Ovary (tissue), 7 donors: ENCODE measurements at regions not wholly inside any gene's neighbourhood (a gene's known extent, or its start where the extent isn't known, plus 50 kb on each side); places are given as distances from the start of the nearest gene placed in this dataset.

ENCODE experiments used
- DNase-seq, 5 donors: peaks; one replicate each; pipeline ENCODE4 v3.0.0-alpha.2; 2019 to 2020
- H3K27ac ChIP-seq, 2 donors: fragments of 200-600 bp; one replicate each; pipeline versions ENCODE4 v1.5.1 to v1.8.0; 2019 to 2022
- H3K27me3 ChIP-seq: fragments of 200-600 bp; one replicate; pipeline ENCODE4 v1.8.0; 2022
- H3K36me3 ChIP-seq: fragments of 200-600 bp; sonication (generic); one replicate; pipeline ENCODE4 v1.5.1; 2019
- H3K4me1 ChIP-seq: one replicate; pipeline ENCODE4 v1.8.1; 2013; ENCODE audit warnings: mild to moderate bottlenecking, moderate library complexity; ENCODE audit not compliant: insufficient read depth
- H3K4me3 ChIP-seq: fragments of 200-600 bp; sonication (generic); one replicate; pipeline ENCODE4 v1.5.1; 2017
- H3K9me3 ChIP-seq, 2 donors: fragments of 200-600 bp in 1 of 2; sonication (generic) in 1 of 2; one replicate each; pipeline versions ENCODE4 v1.5.1 to v1.8.1; 2013 to 2019; ENCODE audit warnings: mild to moderate bottlenecking in 1 of 2, moderate library complexity in 1 of 2
- EP300 ChIP-seq: sonication (generic); formaldehyde crosslinking; IDR thresholded peaks from one replicate; pipeline ENCODE4 v1.6.1; 2017; ENCODE audit warnings: antibody characterized with exemption
- POLR2A ChIP-seq: fragments of 450-650 bp; IDR thresholded peaks from one replicate; pipeline ENCODE4 v1.6.1; 2017; ENCODE audit warnings: antibody characterized with exemption, mild to moderate bottlenecking, moderate library complexity
- WGBS, 3 donors: extraction: QIAGEN DNeasy Blood & Tissue Kit in 1 of 3; methylation state at CpG; one replicate each; pipeline versions ENCODE4 v1.1.5 to v1.1.7; 2013 to 2017; 5-methylcytosine and 5-hydroxymethylcytosine counted together
- intact Hi-C, 4 donors: fragments of 100-400 bp; cut with DNase I; formaldehyde crosslinking; loops; one replicate each; pipeline versions ENCODE4 v1.11.0 to v1.15.1; 2022 to 2023
- TF ChIP-seq, protein P1 (sequence below), 3 donors: fragments of 450-650 bp in 2 of 3; fragments of 200-600 bp in 1 of 3; IDR thresholded peaks; one replicate each; pipeline versions ENCODE4 v1.5.1 to v1.8.0; 2016 to 2022; ENCODE audit warnings: antibody characterized with exemption in 3 of 3, mild to moderate bottlenecking in 1 of 3
- donor health status: DM: no; HTN: no; CAD: no; lungs with moderate emphysema.
- donor health status: DM: no; HTN: no; CAD: no.
- donor health status: Bipolar disorder and iron deficiency.
- donor health status: DM: no; HTN: no; CAD: no.
- donor health status: DM: yes; HTN: yes; CAD: no.

GRCh38 chr16:16850274-16850673, 471.3 kb downstream of the NPIPA7 start:
- no peaks in the 10 kb centered on the region for H3K27me3 ChIP-seq
- no peak overlapping the region for H3K4me3 ChIP-seq
- no peaks in the 10 kb centered on the region for H3K4me1 ChIP-seq
- no peak overlapping the region for H3K27ac ChIP-seq
- intact Hi-C loops = no loop called here
- no peaks in the 10 kb centered on the region for H3K9me3 ChIP-seq
- no peak for TF ChIP-seq POLR2A
- TF ChIP-seq, protein P1, sequence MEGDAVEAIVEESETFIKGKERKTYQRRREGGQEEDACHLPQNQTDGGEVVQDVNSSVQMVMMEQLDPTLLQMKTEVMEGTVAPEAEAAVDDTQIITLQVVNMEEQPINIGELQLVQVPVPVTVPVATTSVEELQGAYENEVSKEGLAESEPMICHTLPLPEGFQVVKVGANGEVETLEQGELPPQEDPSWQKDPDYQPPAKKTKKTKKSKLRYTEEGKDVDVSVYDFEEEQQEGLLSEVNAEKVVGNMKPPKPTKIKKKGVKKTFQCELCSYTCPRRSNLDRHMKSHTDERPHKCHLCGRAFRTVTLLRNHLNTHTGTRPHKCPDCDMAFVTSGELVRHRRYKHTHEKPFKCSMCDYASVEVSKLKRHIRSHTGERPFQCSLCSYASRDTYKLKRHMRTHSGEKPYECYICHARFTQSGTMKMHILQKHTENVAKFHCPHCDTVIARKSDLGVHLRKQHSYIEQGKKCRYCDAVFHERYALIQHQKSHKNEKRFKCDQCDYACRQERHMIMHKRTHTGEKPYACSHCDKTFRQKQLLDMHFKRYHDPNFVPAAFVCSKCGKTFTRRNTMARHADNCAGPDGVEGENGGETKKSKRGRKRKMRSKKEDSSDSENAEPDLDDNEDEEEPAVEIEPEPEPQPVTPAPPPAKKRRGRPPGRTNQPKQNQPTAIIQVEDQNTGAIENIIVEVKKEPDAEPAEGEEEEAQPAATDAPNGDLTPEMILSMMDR (IDR thresholded peaks at IDR 0.05) = no peak
- TF ChIP-seq EP300 = no peak
- 63 to 77% (median 69%) methylated on average over 5 of the region's 5 CpGs for WGBS, 3 donors
- no peaks in the 10 kb centered on the region for H3K36me3 ChIP-seq
- DNase-seq = no peak

GRCh38 chr16:16857012-16857411, 478.1 kb downstream of the NPIPA7 start:
- Histone ChIP-seq H3K4me1 (no peaks in the 10 kb centered on the region), H3K9me3 (no peaks in the 10 kb centered on the region), H3K27me3 (no peaks in the 10 kb centered on the region), H3K27ac (no peak overlapping the region), H3K36me3 (no peaks in the 10 kb centered on the region), H3K4me3 (no peak overlapping the region)
- no peak for DNase-seq
- intact Hi-C loops = no loop called here
- WGBS, 3 donors = 0% methylated on average over 1 of the region's 1 CpG
- no peak for TF ChIP-seq EP300
- TF ChIP-seq, protein P1 (IDR thresholded peaks at IDR 0.05) = no peak
- TF ChIP-seq POLR2A = no peak

DNA sequence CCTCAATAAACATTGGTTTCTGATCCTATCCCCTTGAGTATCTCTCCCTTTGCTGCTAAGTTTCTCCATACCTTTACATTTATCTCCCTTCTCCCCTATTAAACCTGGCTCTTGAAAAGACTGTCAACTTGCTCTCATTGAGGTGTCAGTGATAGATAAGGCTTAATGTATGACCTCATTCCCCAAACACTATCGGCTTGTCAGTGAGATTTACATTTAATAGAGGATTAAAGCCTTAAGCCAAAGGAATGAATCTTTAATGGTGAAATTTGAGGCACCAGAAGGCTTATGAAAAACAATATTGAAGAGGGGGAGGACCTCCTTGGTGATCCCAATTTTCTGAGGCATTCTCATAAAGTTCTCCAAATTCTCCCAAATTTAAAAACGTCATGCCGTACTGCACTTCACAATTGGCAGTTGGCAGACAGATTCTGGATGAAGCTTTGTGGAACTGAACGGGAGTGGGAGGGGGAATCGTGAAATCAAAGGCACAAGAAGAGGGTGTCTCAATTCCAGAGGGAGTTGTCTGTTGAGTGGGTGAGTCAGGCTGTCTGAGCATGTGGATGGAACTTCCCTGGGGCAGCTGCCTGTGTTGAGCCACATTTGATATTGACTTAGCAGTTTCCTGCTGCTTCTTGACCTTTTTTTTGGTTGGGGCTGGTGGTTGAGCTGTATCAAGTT, 478.8 kb downstream of the NPIPA7 start:
- Histone ChIP-seq H3K9me3 (no peaks in the 10 kb centered on the region), H3K4me1 (no peaks in the 10 kb centered on the region), H3K36me3 (no peaks in the 10 kb centered on the region), H3K27me3 (no peaks in the 10 kb centered on the region), H3K27ac (no peak overlapping the region), H3K4me3 (no peak overlapping the region)
- intact Hi-C loops = no loop called here
- TF ChIP-seq, protein P1 (IDR thresholded peaks at IDR 0.05) = no peak
- no peak for TF ChIP-seq POLR2A
- no peak for TF ChIP-seq EP300
- 10 to 23% (median 12%) methylated on average over 5 of the region's 5 CpGs for WGBS, 3 donors
- no peak for DNase-seq

DNA sequence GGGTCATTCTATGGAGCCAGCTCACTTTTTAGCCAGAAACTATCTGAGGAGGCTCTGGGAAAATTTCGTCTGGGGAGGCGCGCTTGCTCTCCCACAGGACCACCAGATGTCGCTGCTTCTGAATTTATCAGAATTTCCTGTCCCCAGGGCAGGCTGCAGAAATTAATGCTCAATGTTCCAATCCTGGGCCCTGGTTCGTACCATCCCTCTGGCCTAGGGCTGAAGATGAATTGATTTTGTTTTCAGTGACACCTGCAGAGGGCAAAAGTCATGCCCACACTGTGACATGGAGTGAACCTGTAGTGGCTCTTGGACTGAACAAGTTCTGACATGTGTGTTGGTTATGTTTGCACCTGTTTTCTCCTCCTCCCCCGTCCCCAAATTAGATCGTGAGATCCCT, 482.6 kb downstream of the NPIPA7 start:
- 8 to 22% (median 14%) methylated on average over 7 of the region's 7 CpGs for WGBS, 3 donors
- Histone ChIP-seq H3K4me1 (no peaks in the 10 kb centered on the region), H3K36me3 (no peaks in the 10 kb centered on the region), H3K9me3 (no peaks in the 10 kb centered on the region), H3K4me3 (no peak overlapping the region), H3K27ac (no peak overlapping the region), H3K27me3 (no peaks in the 10 kb centered on the region)
- no peak for TF ChIP-seq EP300
- no peak for TF ChIP-seq POLR2A
- TF ChIP-seq, protein P1 (IDR thresholded peaks at IDR 0.05) = no peak
- intact Hi-C loops = loop anchor here in 1 of 4 donors (10.0 kb wide), 1 partner anchor 713 kb away; no protein-coding TSS in a partner anchor
- DNase-seq = peak; percentile 10 to 37 (median 26)
